ENCODE measurements at regions not wholly inside any gene's neighbourhood (a gene's known extent, or its start where the extent isn't known, plus 50 kb on each side); places are given as distances from the start of the nearest gene placed in this dataset.

GRCh38 chr5:91742550-91742949, 359.4 kb upstream of the ARRDC3 start:
- TF ChIP-seq CTCF (IDR thresholded peaks at IDR 0.05) (no peak), POLR2A (IDR thresholded peaks at IDR 0.05) (no peak), EP300 (IDR thresholded peaks at IDR 0.05) (no peak)
